Aorta (tissue), 5 donors: ENCODE measurements at regions not wholly inside any gene's neighbourhood (a gene's known extent, or its start where the extent isn't known, plus 50 kb on each side); places are given as distances from the start of the nearest gene placed in this dataset.

Experiments used
- ATAC-seq: fragments of 200-7000 bp; cut with Tn5 transposase; one replicate; pipeline ENCODE4 v1.9.1; 2022; ENCODE audit warnings: moderate library complexity; ENCODE audit not compliant: low FRiP score
- DNase-seq, 2 donors: peaks; one replicate each; pipeline ENCODE4 v3.0.0-alpha.2; 2020
- H3K27ac ChIP-seq, 2 donors: one replicate each; pipeline ENCODE4 v1.5.1; 2013; ENCODE audit warnings: low read length in 2 of 2, mild to moderate bottlenecking in 2 of 2, moderate library complexity in 2 of 2, control low read depth in 1 of 2, inconsistent platforms in 1 of 2, low read depth in 1 of 2
- H3K27me3 ChIP-seq, 2 donors: one replicate each; pipeline ENCODE4 v1.6.1; 2013; ENCODE audit warnings: control low read depth in 1 of 2, low read length in 1 of 2, mild to moderate bottlenecking in 1 of 2, moderate library complexity in 1 of 2; ENCODE audit not compliant: insufficient read depth in 2 of 2, control insufficient read depth in 1 of 2
- H3K36me3 ChIP-seq, 2 donors: one replicate each; pipeline ENCODE4 v1.6.1; 2013; ENCODE audit warnings: control low read depth in 1 of 2, low read length in 1 of 2, mild to moderate bottlenecking in 1 of 2; ENCODE audit not compliant: insufficient read depth in 2 of 2, control insufficient read depth in 1 of 2
- H3K4me1 ChIP-seq, 2 donors: one replicate each; pipeline ENCODE4 v1.6.1; 2013; ENCODE audit warnings: low read length in 2 of 2, control low read depth in 1 of 2, mild to moderate bottlenecking in 1 of 2, moderate library complexity in 1 of 2; ENCODE audit not compliant: insufficient read depth in 2 of 2, control insufficient read depth in 1 of 2
- H3K4me3 ChIP-seq, 2 donors: one replicate each; pipeline ENCODE4 v1.5.1; 2013; ENCODE audit warnings: low read length in 2 of 2, control low read depth in 1 of 2, mild to moderate bottlenecking in 1 of 2
- H3K9me3 ChIP-seq: one replicate; pipeline ENCODE4 v1.6.1; 2013; ENCODE audit warnings: mild to moderate bottlenecking, low read length; ENCODE audit not compliant: control insufficient read depth
- WGBS, 2 donors: extraction: QIAGEN DNeasy Blood & Tissue Kit; methylation state at CpG; one replicate each; pipeline ENCODE4 v1.1.7; 2013; 5-methylcytosine and 5-hydroxymethylcytosine counted together
- intact Hi-C, 2 donors: fragments of 100-400 bp; cut with DNase I; formaldehyde crosslinking; loops; one replicate each; pipeline versions ENCODE4 v1.14.2 to v1.15.0; 2022
- donor health status: healthy with polysubstance abuse.
- donor health status: Bipolar disorder and iron deficiency.
- donor health status: DM: no; HTN: no; CAD: no.
- donor health status: DM: no; HTN: no; CAD: no.
- donor health status: DM: yes; HTN: yes; CAD: no.

GRCh38 chr4:14743172-14743571 is 259.1 kb upstream of the CPEB2 start:
- no peak overlapping the region for H3K4me3 ChIP-seq
- DNase-seq (no peak), ATAC-seq (no peak)
- WGBS, 2 donors = 86 to 87% methylated on average over 5 of the region's 5 CpGs
- no peaks in the 10 kb centered on the region for H3K27me3 ChIP-seq
- H3K4me1 ChIP-seq = no peaks in the 10 kb centered on the region
- H3K36me3 ChIP-seq = no peaks in the 10 kb centered on the region
- intact Hi-C loops = no loop called here
- H3K9me3 ChIP-seq = no peaks in the 10 kb centered on the region
- no peak overlapping the region for H3K27ac ChIP-seq

DNA sequence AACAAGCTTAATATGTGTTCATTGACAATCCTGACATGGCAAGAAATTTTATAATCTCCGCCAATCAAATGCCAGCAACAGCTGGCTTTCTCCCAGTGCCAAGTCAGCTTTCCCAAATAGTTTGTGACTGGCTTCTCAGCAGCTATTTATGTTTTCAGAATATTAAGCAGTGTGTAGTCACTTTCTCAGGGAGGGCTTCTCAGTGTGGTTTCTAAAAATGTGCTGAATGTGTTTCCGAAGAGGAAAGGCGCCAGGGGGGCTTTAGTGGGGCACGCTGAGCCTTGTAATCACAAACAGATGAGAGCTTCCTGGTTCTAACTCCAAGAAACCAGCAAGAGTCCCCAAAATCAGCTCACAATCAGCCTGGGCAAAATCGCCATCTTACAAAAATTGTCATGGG is 258.7 kb upstream of the CPEB2 start:
- intact Hi-C loops = no loop called here
- Histone ChIP-seq H3K4me1 (no peaks in the 10 kb centered on the region), H3K36me3 (no peaks in the 10 kb centered on the region), H3K4me3 (no peak overlapping the region), H3K27me3 (no peaks in the 10 kb centered on the region), H3K9me3 (no peaks in the 10 kb centered on the region), H3K27ac (no peak overlapping the region)
- no peak for DNase-seq
- 52 to 67% methylated on average over 5 of the region's 5 CpGs for whole genome bisulfite sequencing, 2 donors
- no peak for ATAC-seq

DNA sequence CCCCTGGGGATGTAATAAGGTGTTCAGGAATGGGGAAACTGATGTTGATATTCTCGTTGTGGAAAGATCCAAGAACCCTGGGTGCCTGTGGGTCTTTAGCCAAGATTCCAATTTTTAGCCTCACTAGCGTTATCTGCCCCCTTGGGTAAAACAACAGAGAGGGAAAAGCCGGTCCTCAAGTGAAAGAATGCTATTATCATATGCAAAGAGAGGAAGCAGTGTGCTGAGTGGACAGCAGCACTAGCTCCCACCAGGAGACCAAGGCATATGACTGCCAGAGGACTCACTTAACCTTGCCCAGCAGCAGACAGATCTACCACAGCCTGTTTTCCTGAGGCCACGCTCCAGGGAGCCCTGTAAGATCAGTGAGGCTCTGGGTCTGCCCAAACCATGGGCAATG is 257.9 kb upstream of the CPEB2 start:
- intact Hi-C loops = no loop called here
- no peak for ATAC-seq
- DNase-seq = no peak
- 67 to 71% methylated on average over 4 of the region's 4 CpGs for WGBS, 2 donors
- no peak overlapping the region for H3K27ac ChIP-seq
- H3K4me1 ChIP-seq = no peaks in the 10 kb centered on the region
- no peaks in the 10 kb centered on the region for H3K36me3 ChIP-seq
- no peaks in the 10 kb centered on the region for H3K27me3 ChIP-seq
- no peak overlapping the region for H3K4me3 ChIP-seq
- H3K9me3 ChIP-seq = no peaks in the 10 kb centered on the region

- WGBS, 2 donors = 51 to 59% methylated on average over 2 of the region's 2 CpGs
- Histone ChIP-seq H3K36me3 (no peaks in the 10 kb centered on the region), H3K4me1 (no peaks in the 10 kb centered on the region), H3K4me3 (no peak overlapping the region), H3K27me3 (no peaks in the 10 kb centered on the region), H3K27ac (no peak overlapping the region), H3K9me3 (peaks cover 4% of the 10 kb centered on the region)
- intact Hi-C loops = no loop called here
- ATAC-seq (no peak), DNase-seq (no peak)
These were observed 252.4 kb upstream of the CPEB2 start for GRCh38 chr4:14749910-14750309.

GRCh38 chr4:14752341-14753046 is 249.8 kb upstream of the CPEB2 start:
- Histone ChIP-seq H3K4me1 (no peaks in the 10 kb centered on the region), H3K9me3 (peaks cover 4% of the 10 kb centered on the region), H3K27ac (no peak overlapping the region), H3K27me3 (no peaks in the 10 kb centered on the region), H3K4me3 (no peak overlapping the region), H3K36me3 (no peaks in the 10 kb centered on the region)
- DNase-seq (no peak), ATAC-seq (no peak)
- intact Hi-C loops = no loop called here
- 82 to 84% methylated on average over 6 of the region's 6 CpGs for WGBS, 2 donors

- no peaks in the 10 kb centered on the region for H3K9me3 ChIP-seq
These were observed 235.1 kb upstream of the CPEB2 start for GRCh38 chr4:14767142-14767541.

GRCh38 chr4:14768449-14768848 is 233.8 kb upstream of the CPEB2 start:
- DNase-seq = no peak

More at GRCh38 chr4:14767142-14767541, 235.1 kb upstream of the CPEB2 start:
- H3K4me1 ChIP-seq = peaks cover 0 to 4% of the 10 kb centered on the region in 2 donors
- no peaks in the 10 kb centered on the region for H3K36me3 ChIP-seq
- intact Hi-C loops = no loop called here
- H3K4me3 ChIP-seq = no peak overlapping the region
- ATAC-seq (no peak), DNase-seq (no peak)
- H3K27me3 ChIP-seq = no peaks in the 10 kb centered on the region
- no peak overlapping the region for H3K27ac ChIP-seq

GRCh38 chr4:14769993-14770392 is 232.3 kb upstream of the CPEB2 start:
- ATAC-seq (no peak), DNase-seq (no peak)
- Histone ChIP-seq H3K27me3 (no peaks in the 10 kb centered on the region), H3K4me3 (no peak overlapping the region), H3K9me3 (no peaks in the 10 kb centered on the region), H3K4me1 (peaks cover 0 to 4% of the 10 kb centered on the region in 2 donors), H3K27ac (no peak overlapping the region), H3K36me3 (no peaks in the 10 kb centered on the region)
- intact Hi-C loops = no loop called here
- 26 to 52% methylated on average over 1 of the region's 1 CpG for WGBS, 2 donors

More at GRCh38 chr4:14768449-14768848, 233.8 kb upstream of the CPEB2 start:
- H3K27ac ChIP-seq = no peak overlapping the region
- no peaks in the 10 kb centered on the region for H3K36me3 ChIP-seq
- intact Hi-C loops = no loop called here
- no peak overlapping the region for H3K4me3 ChIP-seq
- peaks cover 0 to 4% of the 10 kb centered on the region in 2 donors for H3K4me1 ChIP-seq
- no peaks in the 10 kb centered on the region for H3K9me3 ChIP-seq
- no peak for ATAC-seq
- no peaks in the 10 kb centered on the region for H3K27me3 ChIP-seq

GRCh38 chr4:14771094-14771493 is 231.2 kb upstream of the CPEB2 start:
- intact Hi-C loops = no loop called here
- Histone ChIP-seq H3K4me3 (no peak overlapping the region), H3K27ac (no peak overlapping the region), H3K27me3 (no peaks in the 10 kb centered on the region), H3K9me3 (no peaks in the 10 kb centered on the region), H3K36me3 (no peaks in the 10 kb centered on the region), H3K4me1 (peaks cover 0 to 4% of the 10 kb centered on the region in 2 donors)
- DNase-seq (no peak), ATAC-seq (no peak)
- WGBS, 2 donors = 50 to 53% methylated on average over 2 of the region's 2 CpGs
